ENCODE measurements at regions not wholly inside any gene's neighbourhood (a gene's known extent, or its start where the extent isn't known, plus 50 kb on each side); places are given as distances from the start of the nearest gene placed in this dataset.
"Not testable (repeated sequence)": the region's sequence is repeated elsewhere in the genome, so short reads cannot be mapped to it uniquely, and the experiment has no call there.

DNA sequence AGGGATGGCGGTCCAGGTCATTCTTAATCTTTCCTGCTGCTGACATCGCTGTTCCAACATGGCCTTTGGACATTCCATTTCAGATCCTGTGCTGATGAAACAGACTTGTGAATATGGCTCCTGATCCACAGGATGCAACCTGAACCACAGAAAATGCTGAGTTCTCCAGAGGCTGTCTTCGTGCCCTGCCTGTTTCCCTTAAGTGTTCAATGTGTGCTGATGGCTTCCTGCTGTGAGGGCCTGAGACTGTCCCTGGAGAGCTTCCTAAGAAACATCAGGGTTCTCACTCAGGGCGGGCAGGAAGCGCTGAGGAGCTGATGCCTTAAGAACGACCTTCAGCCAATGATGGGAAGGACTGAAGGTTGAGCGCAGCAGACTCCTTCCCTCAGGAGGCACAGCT is 909.4 kb downstream of the UQCRFS1 start:
- DNase-seq, result no peak

GRCh38 chr19:28301961-28302360 is 911.0 kb downstream of the UQCRFS1 start:
- DNase-seq, result no peak

GRCh38 chr19:28301463-28301862 is 911.5 kb downstream of the UQCRFS1 start:
- no peak for DNase-seq

DNA sequence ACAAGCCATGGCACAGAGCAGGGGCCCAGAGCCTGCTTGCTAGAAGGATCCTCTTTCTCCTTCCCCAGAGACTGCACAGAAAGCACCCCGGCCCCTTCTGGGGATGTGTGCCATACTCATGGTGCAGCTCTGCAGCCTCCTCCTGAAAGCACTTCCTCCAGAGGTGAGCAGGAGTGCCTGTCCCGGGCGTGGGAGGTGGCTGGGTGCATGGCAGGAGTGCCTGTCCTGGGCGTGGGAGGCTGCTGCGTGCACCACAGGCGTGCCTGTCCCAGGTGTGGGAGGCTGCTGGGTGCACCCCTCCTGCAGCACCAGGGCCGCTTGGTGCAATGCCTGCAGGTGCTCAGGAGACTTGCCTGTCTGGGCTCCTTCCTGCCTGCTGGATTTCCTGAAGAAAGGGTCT is 913.3 kb downstream of the UQCRFS1 start:
- no peak for DNase-seq

GRCh38 chr19:28297586-28298157 is 915.3 kb downstream of the UQCRFS1 start:
- no peak for DNase-seq

GRCh38 chr19:28297036-28297435 is 915.9 kb downstream of the UQCRFS1 start:
- no peak for DNase-seq

GRCh38 chr19:28296506-28296905 is 916.4 kb downstream of the UQCRFS1 start:
- DNase-seq, result no peak

DNA sequence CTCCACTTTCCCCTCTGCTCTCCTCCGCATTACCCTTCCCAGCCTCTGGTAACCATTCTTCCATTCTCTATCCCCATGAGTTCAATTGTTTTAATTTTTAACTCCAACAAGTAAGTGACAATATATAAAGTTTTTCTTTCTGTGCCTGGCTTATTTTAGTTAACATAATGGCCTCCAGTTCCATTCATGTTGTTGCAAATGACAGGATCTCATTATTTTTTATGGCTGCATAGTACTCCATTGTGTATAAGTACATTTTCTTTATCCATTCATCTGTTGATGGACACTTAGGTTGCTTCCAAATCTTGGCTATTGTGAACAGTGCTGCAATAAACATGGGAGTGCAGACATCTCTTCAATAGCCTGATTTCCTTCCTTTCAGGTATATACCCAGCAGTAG is 918.0 kb downstream of the UQCRFS1 start:
- not testable (repeated sequence) for DNase-seq

- DNase-seq, result no peak
These were observed 918.6 kb downstream of the UQCRFS1 start for GRCh38 chr19:28294395-28294794.

GRCh38 chr19:28293685-28294084 is 919.3 kb downstream of the UQCRFS1 start:
- DNase-seq, result no peak

GRCh38 chr19:28292822-28293500 is 920.0 kb downstream of the UQCRFS1 start:
- DNase-seq, result no peak

DNA sequence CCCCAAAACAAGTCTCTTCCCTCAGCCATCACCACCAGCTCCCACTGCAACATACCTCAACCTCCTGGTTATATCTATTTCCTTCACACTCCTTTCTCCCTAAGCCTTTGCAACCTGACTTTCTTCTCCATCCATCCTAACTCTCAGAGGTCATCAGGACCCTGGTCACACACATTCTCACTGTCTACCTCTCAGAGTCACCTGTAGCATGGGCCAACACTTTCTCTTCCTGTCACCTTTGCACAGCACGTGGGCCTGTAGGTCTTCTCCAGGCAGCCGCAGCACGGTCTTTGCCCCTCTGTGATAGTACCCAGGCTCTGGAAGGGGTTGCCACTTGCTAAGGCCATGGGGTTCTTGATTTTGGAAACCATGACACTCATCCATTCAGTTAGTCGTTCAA is 921.1 kb downstream of the UQCRFS1 start:
- DNase-seq, result no peak

DNA sequence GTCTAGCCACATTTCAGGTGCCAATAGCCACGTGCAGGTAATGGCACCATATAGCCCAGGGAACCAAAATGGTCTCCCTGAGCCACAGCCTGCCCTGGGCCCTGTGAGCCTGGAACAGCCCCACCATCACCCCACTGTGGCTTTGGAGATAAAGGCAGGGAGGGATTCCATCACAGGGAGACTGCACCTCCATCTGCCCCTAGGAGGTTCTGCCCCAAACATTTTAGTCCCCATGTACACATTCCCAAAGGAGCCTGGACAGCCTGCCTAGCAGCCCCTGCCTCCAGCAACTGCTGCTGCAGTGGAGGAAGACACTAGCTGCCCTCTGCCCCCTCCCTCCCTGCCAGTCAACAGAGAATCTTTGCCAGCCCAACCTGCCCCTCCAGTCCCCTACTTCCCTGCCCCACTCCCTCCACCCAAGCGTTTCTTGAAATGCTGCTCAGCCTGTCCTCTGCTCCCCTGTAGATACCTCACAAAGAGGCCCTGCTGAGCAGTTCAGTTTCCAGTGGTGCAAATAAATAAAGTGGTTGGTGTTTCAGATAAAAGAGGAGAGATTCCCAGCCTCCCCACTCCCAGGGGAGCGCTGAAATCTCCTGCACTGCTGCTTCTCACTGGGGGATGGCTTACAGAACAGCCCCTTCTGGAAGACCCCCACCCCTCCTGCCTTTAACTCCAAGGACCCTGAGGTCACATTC is 921.8 kb downstream of the UQCRFS1 start:
- DNase-seq, result no peak

GRCh38 chr19:28289295-28290063 is 923.5 kb downstream of the UQCRFS1 start:
- no peak for DNase-seq

DNA sequence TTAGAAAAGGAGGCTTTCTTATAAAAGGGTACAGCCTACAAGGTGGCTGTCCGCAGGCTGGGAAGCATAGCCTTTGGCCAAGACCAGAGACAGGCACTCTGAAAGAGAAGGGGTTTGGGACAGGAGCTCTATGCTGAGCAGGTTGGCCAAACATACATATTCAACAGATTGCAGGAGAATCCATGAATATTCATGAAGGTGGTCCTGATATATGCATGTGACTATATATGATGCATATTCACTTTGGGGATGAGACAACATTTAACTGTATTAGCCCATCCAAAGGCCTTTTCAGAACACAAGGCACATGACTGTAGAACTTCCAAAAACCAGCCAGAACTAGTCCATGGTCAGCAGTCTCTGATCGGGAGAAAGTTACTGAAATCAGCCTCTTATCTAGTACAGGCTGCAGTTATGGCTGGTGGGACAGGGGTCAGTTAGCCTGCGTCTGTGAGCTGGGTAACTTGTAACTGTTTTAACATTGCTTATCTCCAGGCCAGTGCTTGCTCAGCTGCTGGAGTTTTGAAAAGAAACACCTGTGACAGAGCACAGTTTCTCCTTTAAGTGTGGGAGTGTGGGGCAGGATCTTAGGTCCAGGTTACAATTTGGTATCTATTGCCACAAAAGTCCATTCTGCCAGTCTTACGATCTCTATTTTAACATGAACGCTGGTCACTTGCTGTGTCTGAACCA is 924.2 kb downstream of the UQCRFS1 start:
- no peak for DNase-seq

DNA sequence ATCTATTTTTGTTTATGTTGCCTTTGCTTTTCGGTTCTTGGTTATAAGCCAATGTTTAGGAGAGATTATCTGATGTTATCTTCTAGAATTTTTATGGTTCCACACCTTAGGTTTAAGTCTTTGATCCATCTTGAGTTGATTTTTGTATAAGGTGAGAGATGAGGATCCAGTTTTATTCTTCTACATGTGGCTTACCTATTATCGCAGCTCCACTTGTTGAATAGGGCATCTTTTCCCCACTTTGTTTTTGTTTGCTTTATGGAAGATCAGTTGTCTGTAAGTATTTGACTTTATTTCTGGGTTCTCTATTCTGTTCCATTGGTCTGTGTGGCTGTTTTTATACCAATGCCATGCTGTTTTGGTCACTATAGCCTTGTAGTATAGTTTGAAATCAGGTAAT is 927.0 kb downstream of the UQCRFS1 start:
- no peak for DNase-seq

- DNase-seq, result no peak
These were observed 927.9 kb downstream of the UQCRFS1 start for GRCh38 chr19:28285078-28285477.

DNA sequence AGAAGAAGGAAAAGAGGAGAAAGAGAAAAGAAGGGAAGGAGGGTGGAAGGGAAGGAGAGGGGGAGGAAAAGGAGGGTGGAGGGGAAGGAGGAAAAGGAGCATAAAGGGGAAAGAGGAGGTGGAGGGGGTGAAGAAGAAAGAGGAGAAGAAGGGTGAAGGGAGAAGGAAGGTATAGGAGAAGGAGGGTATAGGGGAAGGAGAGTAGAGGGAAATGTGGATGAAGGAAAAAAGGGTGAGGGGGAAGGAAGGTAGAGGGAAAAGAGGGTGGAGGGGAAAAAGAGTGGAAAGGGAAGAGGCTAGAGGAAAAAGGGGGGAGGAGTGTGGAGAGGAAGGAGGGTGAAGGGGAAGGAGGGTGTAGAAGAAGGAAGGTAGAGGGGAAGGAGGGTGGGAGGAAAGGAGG is 928.6 kb downstream of the UQCRFS1 start:
- no peak for DNase-seq

GRCh38 chr19:28283592-28283991 is 929.4 kb downstream of the UQCRFS1 start:
- no peak for DNase-seq

DNA sequence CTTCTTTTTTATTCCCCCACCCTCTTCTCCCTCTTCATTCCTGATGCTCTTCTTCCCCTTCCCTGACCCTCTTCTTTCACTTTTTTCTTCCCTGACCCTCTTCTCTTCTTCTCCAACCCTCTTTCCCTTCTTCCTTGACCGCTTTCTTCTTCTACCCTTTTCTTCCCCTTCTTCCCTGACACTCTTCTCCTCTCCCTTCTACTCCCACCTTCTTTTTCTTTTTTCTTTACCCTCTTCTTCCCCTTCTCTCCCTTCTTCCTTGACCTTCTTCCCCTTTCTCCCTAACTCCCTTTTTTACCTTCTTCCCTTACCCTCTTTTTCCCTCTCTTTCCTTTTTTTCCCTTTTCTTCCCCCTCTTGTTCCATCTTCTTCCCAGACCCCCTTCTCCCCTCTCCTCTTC is 931.3 kb downstream of the UQCRFS1 start:
- no peak for DNase-seq

DNA sequence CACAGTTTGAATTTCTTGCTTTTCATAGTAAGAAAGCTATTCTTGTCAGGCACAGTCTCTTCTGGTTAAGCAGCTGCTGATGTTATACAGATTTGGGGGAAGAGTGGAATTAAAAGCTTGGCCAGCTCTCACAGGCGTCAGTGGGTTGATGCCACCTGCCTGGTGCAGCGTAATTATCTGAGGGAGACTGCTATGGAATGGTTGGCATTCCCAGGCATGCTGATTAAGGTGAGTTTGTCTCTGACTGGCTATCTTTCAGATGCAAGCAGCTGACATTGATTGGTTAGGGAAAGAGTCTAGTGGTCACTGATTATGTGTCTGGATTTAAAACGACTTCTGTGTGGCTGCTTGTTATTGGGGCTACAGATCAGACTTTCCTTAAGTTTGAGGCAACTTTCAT is 948.4 kb downstream of the UQCRFS1 start:
- no peak for DNase-seq

- no peak for DNase-seq
These were observed 954.1 kb downstream of the UQCRFS1 start for GRCh38 chr19:28258829-28259228.

DNA sequence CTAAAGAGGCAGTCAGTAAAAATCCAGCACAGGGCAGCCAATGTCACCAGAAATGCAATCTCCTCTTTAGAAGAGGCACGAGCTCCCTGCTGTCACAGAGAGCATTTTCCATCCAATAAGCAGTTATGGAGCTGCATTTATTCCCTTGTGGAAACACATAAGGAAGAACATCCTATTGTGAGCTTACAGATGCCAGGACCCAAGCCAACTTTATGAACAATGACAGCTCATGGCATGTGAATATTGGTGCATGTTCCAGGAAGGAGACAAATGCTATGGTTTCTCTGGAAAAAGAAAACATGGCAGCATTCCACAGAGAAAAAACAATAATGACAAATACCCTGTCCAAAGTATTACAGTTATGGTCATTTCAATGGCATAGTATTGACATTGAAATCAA is 955.6 kb downstream of the UQCRFS1 start:
- DNase-seq, result no peak
